22Rv1 (cell line): ENCODE measurements at regions not wholly inside any gene's neighbourhood (a gene's known extent, or its start where the extent isn't known, plus 50 kb on each side); places are given as distances from the start of the nearest gene placed in this dataset.
"Not testable (repeated sequence)": the region's sequence is repeated elsewhere in the genome, so short reads cannot be mapped to it uniquely, and the experiment has no call there.

Source experiments
- H3K27ac ChIP-seq: fragments of 450-650 bp; 2 replicates; pipeline ENCODE4 v1.5.1; 2017
- CTCF ChIP-seq: fragments of 450-650 bp; IDR thresholded peaks from 2 replicates; pipeline ENCODE4 v1.5.1; 2017; ENCODE audit warnings: mild to moderate bottlenecking
- ZFX ChIP-seq: fragments of 450-650 bp; IDR thresholded peaks from 2 replicates; pipeline ENCODE4 v1.6.1; 2017; ENCODE audit warnings: antibody characterized with exemption, borderline replicate concordance

- TF ChIP-seq ZFX = no peak
- no peak for TF ChIP-seq CTCF
- peak overlapping the region; percentile 16; the same call in 1 of the 2 replicates for H3K27ac ChIP-seq
Observed at GRCh38 chr14:71454513-71455332, 477.5 kb upstream of the RGS6 start.

GRCh38 chr14:71460091-71460490, 472.1 kb upstream of the RGS6 start:
- no peak overlapping the region for H3K27ac ChIP-seq
- TF ChIP-seq CTCF (no peak), ZFX (no peak)

- H3K27ac ChIP-seq = not testable (repeated sequence)
Observed at GRCh38 chr14:71461617-71462016, 470.6 kb upstream of the RGS6 start.

- TF ChIP-seq ZFX = no peak
- no peak for TF ChIP-seq CTCF
- no peak overlapping the region for H3K27ac ChIP-seq
Observed at GRCh38 chr14:71463807-71464206, 468.4 kb upstream of the RGS6 start.

GRCh38 chr14:71464840-71465239, 467.4 kb upstream of the RGS6 start:
- H3K27ac ChIP-seq = no peak overlapping the region
- TF ChIP-seq ZFX = no peak
- TF ChIP-seq CTCF = no peak

- TF ChIP-seq ZFX (no peak), CTCF (no peak)
- no peak overlapping the region for H3K27ac ChIP-seq
Observed at GRCh38 chr14:71465316-71465715, 466.9 kb upstream of the RGS6 start.

- 0 out of 2 replicates have a peak overlapping the region, but pooled peaks have one; percentile 38 for H3K27ac ChIP-seq
- no peak for TF ChIP-seq CTCF
- TF ChIP-seq ZFX = no peak
Observed at GRCh38 chr14:71466251-71466650, 466.0 kb upstream of the RGS6 start.

- H3K27ac ChIP-seq = no peak overlapping the region
- TF ChIP-seq CTCF = no peak
Observed at GRCh38 chr14:71466946-71467345, 465.3 kb upstream of the RGS6 start.
